GM12865 (cell line): ENCODE measurements at regions not wholly inside any gene's neighbourhood (a gene's known extent, or its start where the extent isn't known, plus 50 kb on each side); places are given as distances from the start of the nearest gene placed in this dataset.

ENCODE experiments used
- DNase-seq: peaks from one replicate; pipeline ENCODE4 v3.0.0; 2010; ENCODE audit warnings: low read depth
- H3K4me3 ChIP-seq: 2 replicates; pipeline ENCODE4 v1.5.1; 2011; ENCODE audit warnings: mild to moderate bottlenecking, low read depth, low read length, control low read depth
- CTCF ChIP-seq: IDR thresholded peaks from 2 replicates; pipeline ENCODE4 v1.5.1; 2011; ENCODE audit warnings: low read length, control low read depth, low read depth, inconsistent platforms; ENCODE audit not compliant: insufficient read depth; ENCODE audit errors: missing control alignments

- no peak overlapping the region for H3K4me3 ChIP-seq
- DNase-seq, result no peak
- no peak for TF ChIP-seq CTCF
Observed at GRCh38 chrX:2596555-2597255, 94.4 kb upstream of the CD99 start.

DNA sequence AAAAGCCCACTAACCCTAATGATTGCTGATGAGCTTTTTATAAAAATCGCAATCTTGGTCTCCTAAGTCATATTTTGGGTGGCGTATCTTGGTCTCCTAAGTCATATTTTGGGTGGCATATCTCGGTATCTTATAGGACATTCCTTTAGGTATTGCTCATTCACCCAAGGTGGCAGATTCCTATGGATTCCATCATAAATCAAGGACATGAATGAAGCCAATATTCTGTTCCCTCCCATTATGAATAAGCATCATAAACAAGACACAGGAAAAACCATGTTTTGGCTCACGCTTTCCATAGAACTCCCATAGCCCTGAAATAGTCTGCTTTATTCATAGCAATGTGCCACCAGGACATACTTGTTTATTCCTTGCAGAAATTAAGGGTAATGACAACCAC lies 95.0 kb upstream of the CD99 start:
- TF ChIP-seq CTCF, result no peak
- DNase-seq, result no peak
- H3K4me3 ChIP-seq, result no peak overlapping the region

GRCh38 chrX:2595258-2595657 lies 94.5 kb upstream of the DHRSX start:
- TF ChIP-seq CTCF, result no peak
- no peak overlapping the region for H3K4me3 ChIP-seq
- no peak for DNase-seq

GRCh38 chrX:2594491-2594890 lies 93.7 kb upstream of the DHRSX start:
- DNase-seq, result no peak
- H3K4me3 ChIP-seq, result no peak overlapping the region
- no peak for TF ChIP-seq CTCF

DNA sequence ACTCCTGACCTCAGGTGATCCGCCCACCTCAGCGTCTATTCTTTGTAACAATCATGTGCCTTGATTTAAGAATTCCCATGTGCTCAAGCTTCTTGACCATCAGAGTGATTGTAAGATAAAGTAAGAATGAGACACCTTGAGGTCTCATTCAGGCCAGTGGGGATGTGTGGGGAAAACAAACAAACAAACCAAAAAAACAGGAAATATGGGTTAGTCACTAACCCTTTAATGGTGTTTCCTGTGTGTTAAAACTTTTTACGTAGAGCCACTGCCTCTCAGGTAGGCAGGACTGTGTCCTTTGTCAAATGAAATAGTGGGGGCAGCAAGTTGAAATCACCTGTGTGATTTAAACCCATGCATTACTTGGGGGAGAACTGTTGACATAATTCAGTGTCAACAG lies 91.5 kb upstream of the DHRSX start:
- no peak overlapping the region for H3K4me3 ChIP-seq
- no peak for DNase-seq
- TF ChIP-seq CTCF, result no peak

GRCh38 chrX:2589186-2590020 lies 88.6 kb upstream of the DHRSX start:
- no peak for TF ChIP-seq CTCF
- H3K4me3 ChIP-seq, result no peak overlapping the region
- no peak for DNase-seq
